Esophagus squamous epithelium (tissue), 4 donors: ENCODE measurements at regions not wholly inside any gene's neighbourhood (a gene's known extent, or its start where the extent isn't known, plus 50 kb on each side); places are given as distances from the start of the nearest gene placed in this dataset.

Source experiments
- POLR2A ChIP-seq, 4 donors: fragments of 450-650 bp; IDR thresholded peaks; one replicate each; pipeline ENCODE4 v1.6.1; 2017; ENCODE audit warnings: antibody characterized with exemption in 4 of 4, mild to moderate bottlenecking in 4 of 4, moderate library complexity in 3 of 4
- TF ChIP-seq, protein P1 (sequence below), 6 experiments: fragments of 450-650 bp in 4 of 6; fragments of 200-600 bp in 2 of 6; sonication (generic) in 2 of 6; IDR thresholded peaks; one replicate each; pipeline ENCODE4 v1.5.1; 2016 to 2019; ENCODE audit warnings: antibody characterized with exemption in 6 of 6, mild to moderate bottlenecking in 4 of 6, moderate library complexity in 4 of 6

DNA sequence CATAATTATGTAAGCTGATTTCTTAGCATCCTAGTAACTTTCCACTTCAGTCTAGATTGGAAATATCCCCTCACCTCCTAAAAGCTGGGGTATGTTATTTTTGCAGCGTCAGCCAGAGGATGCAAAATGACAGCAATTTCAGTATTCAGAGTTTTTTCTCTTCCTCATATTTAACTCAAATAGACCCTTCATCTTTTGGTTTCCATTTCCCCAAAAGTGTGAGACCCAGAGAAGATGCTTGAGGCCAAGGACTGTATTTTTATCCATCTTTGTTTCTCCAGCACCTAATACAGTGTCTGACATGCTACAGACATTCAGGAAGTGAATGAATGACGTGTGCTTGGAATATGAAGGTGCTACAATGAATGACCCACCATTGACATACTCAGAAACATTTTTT, 75.5 kb upstream of the RANBP3L start:
- TF ChIP-seq, protein P1, sequence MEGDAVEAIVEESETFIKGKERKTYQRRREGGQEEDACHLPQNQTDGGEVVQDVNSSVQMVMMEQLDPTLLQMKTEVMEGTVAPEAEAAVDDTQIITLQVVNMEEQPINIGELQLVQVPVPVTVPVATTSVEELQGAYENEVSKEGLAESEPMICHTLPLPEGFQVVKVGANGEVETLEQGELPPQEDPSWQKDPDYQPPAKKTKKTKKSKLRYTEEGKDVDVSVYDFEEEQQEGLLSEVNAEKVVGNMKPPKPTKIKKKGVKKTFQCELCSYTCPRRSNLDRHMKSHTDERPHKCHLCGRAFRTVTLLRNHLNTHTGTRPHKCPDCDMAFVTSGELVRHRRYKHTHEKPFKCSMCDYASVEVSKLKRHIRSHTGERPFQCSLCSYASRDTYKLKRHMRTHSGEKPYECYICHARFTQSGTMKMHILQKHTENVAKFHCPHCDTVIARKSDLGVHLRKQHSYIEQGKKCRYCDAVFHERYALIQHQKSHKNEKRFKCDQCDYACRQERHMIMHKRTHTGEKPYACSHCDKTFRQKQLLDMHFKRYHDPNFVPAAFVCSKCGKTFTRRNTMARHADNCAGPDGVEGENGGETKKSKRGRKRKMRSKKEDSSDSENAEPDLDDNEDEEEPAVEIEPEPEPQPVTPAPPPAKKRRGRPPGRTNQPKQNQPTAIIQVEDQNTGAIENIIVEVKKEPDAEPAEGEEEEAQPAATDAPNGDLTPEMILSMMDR (IDR thresholded peaks at IDR 0.05), result no peak
- TF ChIP-seq POLR2A (IDR thresholded peaks at IDR 0.05), result no peak
